Fibroblast of lung (primary cell): ENCODE measurements at regions not wholly inside any gene's neighbourhood (a gene's known extent, or its start where the extent isn't known, plus 50 kb on each side); places are given as distances from the start of the nearest gene placed in this dataset.
"Not testable (repeated sequence)": the region's sequence is repeated elsewhere in the genome, so short reads cannot be mapped to it uniquely, and the experiment has no call there.

ENCODE experiments used
- EZH2 ChIP-seq: IDR thresholded peaks from 2 replicates; pipeline ENCODE4 v1.5.1; 2012; ENCODE audit warnings: low read length, control low read depth, mild to moderate bottlenecking; ENCODE audit errors: missing control alignments
- TF ChIP-seq, protein P1 (sequence below), 2 donors: IDR thresholded peaks in 1 of 2; conservative IDR thresholded peaks in 1 of 2; 1 replicate in 1 of 2; 2 replicates in 1 of 2; pipeline ENCODE4 v1.5.1; 2011 to 2012; ENCODE audit warnings: low read length in 2 of 2, control low read depth in 1 of 2, inconsistent platforms in 1 of 2, low read depth in 1 of 2, mild to moderate bottlenecking in 1 of 2

DNA sequence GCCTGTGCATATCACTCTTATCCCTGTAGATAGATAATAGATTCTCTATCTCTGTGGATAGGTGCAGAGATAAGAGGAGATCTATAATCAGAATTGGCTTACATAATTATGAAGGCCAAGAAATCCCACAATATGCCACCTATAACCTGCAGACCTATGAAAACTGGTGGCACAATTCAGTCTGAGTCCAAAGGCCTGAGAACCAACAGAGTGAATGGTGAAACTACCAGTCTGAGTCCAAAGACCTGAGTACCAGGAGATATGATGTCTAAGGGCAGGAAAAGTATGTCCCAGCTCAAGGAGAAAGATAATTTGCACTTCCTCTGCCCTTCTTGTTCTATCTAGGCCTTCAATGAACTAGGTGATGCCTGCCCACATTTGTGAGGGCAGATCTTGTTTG, 54.6 kb upstream of the GOLGA8O start:
- TF ChIP-seq, protein P1, sequence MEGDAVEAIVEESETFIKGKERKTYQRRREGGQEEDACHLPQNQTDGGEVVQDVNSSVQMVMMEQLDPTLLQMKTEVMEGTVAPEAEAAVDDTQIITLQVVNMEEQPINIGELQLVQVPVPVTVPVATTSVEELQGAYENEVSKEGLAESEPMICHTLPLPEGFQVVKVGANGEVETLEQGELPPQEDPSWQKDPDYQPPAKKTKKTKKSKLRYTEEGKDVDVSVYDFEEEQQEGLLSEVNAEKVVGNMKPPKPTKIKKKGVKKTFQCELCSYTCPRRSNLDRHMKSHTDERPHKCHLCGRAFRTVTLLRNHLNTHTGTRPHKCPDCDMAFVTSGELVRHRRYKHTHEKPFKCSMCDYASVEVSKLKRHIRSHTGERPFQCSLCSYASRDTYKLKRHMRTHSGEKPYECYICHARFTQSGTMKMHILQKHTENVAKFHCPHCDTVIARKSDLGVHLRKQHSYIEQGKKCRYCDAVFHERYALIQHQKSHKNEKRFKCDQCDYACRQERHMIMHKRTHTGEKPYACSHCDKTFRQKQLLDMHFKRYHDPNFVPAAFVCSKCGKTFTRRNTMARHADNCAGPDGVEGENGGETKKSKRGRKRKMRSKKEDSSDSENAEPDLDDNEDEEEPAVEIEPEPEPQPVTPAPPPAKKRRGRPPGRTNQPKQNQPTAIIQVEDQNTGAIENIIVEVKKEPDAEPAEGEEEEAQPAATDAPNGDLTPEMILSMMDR (conservative IDR thresholded peaks at IDR 0.05 in 1 of 2, IDR thresholded peaks at IDR 0.05 in 1 of 2; ENCODE audit: low read depth in 1 of 2, low read length in 2 of 2), result not testable (repeated sequence)
- not testable (repeated sequence) for TF ChIP-seq EZH2
